Fibroblast of lung (primary cell): ENCODE measurements at regions not wholly inside any gene's neighbourhood (a gene's known extent, or its start where the extent isn't known, plus 50 kb on each side); places are given as distances from the start of the nearest gene placed in this dataset.
A peak's percentile ranks its signal among the peaks of the same experiment; 100 is the strongest.

Experiments used
- DNase-seq, 2 donors: peaks; one replicate each; pipeline versions ENCODE4 v3.0.0 to v3.0.0-alpha.2; 2010; ENCODE audit warnings: low read depth in 2 of 2
- H2AFZ ChIP-seq: 2 replicates; pipeline ENCODE4 v1.5.1; 2012; ENCODE audit warnings: low read length, control low read depth, inconsistent platforms
- H3K27ac ChIP-seq: 2 replicates; pipeline ENCODE4 v1.5.1; 2011; ENCODE audit warnings: low read length, control low read depth; ENCODE audit not compliant: insufficient read depth
- H3K27me3 ChIP-seq: 2 replicates; pipeline ENCODE4 v1.5.1; 2011; ENCODE audit warnings: mild to moderate bottlenecking, low read length; ENCODE audit not compliant: control insufficient read depth, insufficient read depth
- H3K36me3 ChIP-seq: 2 replicates; pipeline ENCODE4 v1.5.1; 2011; ENCODE audit warnings: low read length; ENCODE audit not compliant: control insufficient read depth, insufficient read depth
- H3K4me1 ChIP-seq: 2 replicates; pipeline ENCODE4 v1.5.1; 2011; ENCODE audit warnings: low read length; ENCODE audit not compliant: control insufficient read depth, insufficient read depth; ENCODE audit errors: extremely low read depth
- H3K4me2 ChIP-seq: 2 replicates; pipeline ENCODE4 v1.5.1; 2011; ENCODE audit warnings: low read length, control low read depth; ENCODE audit not compliant: insufficient read depth; ENCODE audit errors: extremely low read depth
- H3K4me3 ChIP-seq, 4 experiments: fragments of 200-600 bp in 1 of 4; sonication (generic) in 1 of 4; replicated peaks in 1 of 4; 2 replicates each; pipeline ENCODE4 v1.5.1; 2011 to 2016; ENCODE audit warnings: low read length in 4 of 4, low read depth in 3 of 4, mild to moderate bottlenecking in 3 of 4, control low read depth in 2 of 4, inconsistent platforms in 1 of 4, mixed read lengths in 1 of 4; ENCODE audit not compliant: insufficient read depth in 1 of 4; ENCODE audit errors: control extremely low read depth in 1 of 4
- H3K79me2 ChIP-seq: 2 replicates; pipeline ENCODE4 v1.5.1; 2012; ENCODE audit warnings: mild to moderate bottlenecking, low read length, inconsistent platforms; ENCODE audit not compliant: control insufficient read depth, insufficient read depth
- H3K9ac ChIP-seq: 2 replicates; pipeline ENCODE4 v1.5.1; 2011; ENCODE audit warnings: mild to moderate bottlenecking, low read length, control low read depth; ENCODE audit not compliant: insufficient read depth
- H3K9me3 ChIP-seq: 2 replicates; pipeline ENCODE4 v1.5.1; 2012; ENCODE audit warnings: low read depth, low read length; ENCODE audit not compliant: control insufficient read depth, insufficient read depth
- H4K20me1 ChIP-seq: 2 replicates; pipeline ENCODE4 v1.5.1; 2011; ENCODE audit warnings: low read length; ENCODE audit not compliant: control insufficient read depth, insufficient read depth; ENCODE audit errors: extremely low read depth
- CTCF ChIP-seq, 2 donors: IDR thresholded peaks in 1 of 2; conservative IDR thresholded peaks in 1 of 2; 1 replicate in 1 of 2; 2 replicates in 1 of 2; pipeline ENCODE4 v1.5.1; 2011 to 2012; ENCODE audit warnings: low read length in 2 of 2, control low read depth in 1 of 2, inconsistent platforms in 1 of 2, low read depth in 1 of 2, mild to moderate bottlenecking in 1 of 2
- EZH2 ChIP-seq: IDR thresholded peaks from 2 replicates; pipeline ENCODE4 v1.5.1; 2012; ENCODE audit warnings: low read length, control low read depth, mild to moderate bottlenecking; ENCODE audit errors: missing control alignments

DNA sequence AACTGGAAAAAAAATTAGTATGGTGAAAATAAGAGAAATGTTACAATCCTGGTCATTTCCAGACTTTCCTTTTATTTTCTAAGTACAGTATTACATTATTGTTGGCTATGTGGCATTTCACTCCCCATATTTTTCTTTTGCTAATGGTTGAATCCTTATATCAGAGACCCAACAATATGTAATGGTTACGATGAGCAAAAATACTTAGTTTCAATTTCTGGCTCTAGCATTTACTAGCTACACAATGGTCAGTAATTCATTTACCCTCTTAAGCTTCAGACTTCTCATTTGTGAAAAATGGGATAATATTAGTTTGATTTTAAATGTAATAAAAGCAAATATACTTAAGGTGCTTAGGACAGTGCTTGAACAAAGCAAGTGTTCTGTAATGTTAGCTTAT, 942.9 kb upstream of the PABPC4L start:
- Histone ChIP-seq H3K9me3 (no peaks in the 10 kb centered on the region), H3K36me3 (no peaks in the 10 kb centered on the region), H3K4me3 (no peak overlapping the region), H4K20me1 (no peaks in the 10 kb centered on the region), H3K79me2 (no peaks in the 10 kb centered on the region), H3K4me1 (no peaks in the 10 kb centered on the region), H3K4me2 (peak overlapping the region; percentile 54), H2AFZ (peak overlapping the region; percentile 27), H3K27ac (no peak overlapping the region), H3K9ac (no peak overlapping the region), H3K27me3 (no peaks in the 10 kb centered on the region)
- TF ChIP-seq EZH2, result no peak
- no peak for TF ChIP-seq CTCF (conservative IDR thresholded peaks at IDR 0.05 in 1 of 2, IDR thresholded peaks at IDR 0.05 in 1 of 2; ENCODE audit: low read depth in 1 of 2, low read length in 2 of 2)
- no peak for DNase-seq

GRCh38 chr4:135124196-135124595, 922.6 kb upstream of the PABPC4L start:
- Histone ChIP-seq H3K27me3 (no peaks in the 10 kb centered on the region), H3K36me3 (no peaks in the 10 kb centered on the region), H2AFZ (no peak overlapping the region), H3K27ac (no peak overlapping the region), H3K9ac (no peak overlapping the region), H3K9me3 (no peaks in the 10 kb centered on the region), H4K20me1 (no peaks in the 10 kb centered on the region), H3K4me1 (no peaks in the 10 kb centered on the region), H3K4me2 (no peak overlapping the region), H3K4me3 (no peak overlapping the region), H3K79me2 (no peaks in the 10 kb centered on the region)
- TF ChIP-seq CTCF (conservative IDR thresholded peaks at IDR 0.05 in 1 of 2, IDR thresholded peaks at IDR 0.05 in 1 of 2; ENCODE audit: low read depth in 1 of 2, low read length in 2 of 2), result no peak
- no peak for TF ChIP-seq EZH2
- DNase-seq, result no peak

DNA sequence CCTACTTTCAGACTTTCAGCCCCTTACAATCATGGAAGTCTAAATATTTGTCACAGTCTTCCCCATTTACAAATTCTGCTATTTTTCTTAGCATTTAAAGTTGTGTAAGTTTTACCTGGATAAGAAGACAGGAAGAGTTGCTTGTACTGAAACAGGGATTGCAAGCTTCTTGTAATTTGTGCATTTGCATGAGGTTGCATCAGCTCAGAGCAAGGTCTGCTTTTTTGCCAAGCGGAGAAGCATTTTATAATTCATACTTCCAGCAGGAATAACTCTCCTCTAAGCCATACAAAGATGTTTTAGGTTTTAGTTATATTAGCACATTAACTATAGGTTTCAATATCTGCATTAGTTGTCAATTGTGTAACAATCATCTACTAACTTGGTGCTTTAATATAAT, 922.0 kb upstream of the PABPC4L start:
- H3K36me3 ChIP-seq, result no peaks in the 10 kb centered on the region
- no peak overlapping the region for H3K4me3 ChIP-seq
- H4K20me1 ChIP-seq, result no peaks in the 10 kb centered on the region
- H3K9ac ChIP-seq, result no peak overlapping the region
- no peaks in the 10 kb centered on the region for H3K27me3 ChIP-seq
- H3K4me2 ChIP-seq, result no peak overlapping the region
- H3K4me1 ChIP-seq, result no peaks in the 10 kb centered on the region
- no peak overlapping the region for H3K27ac ChIP-seq
- no peaks in the 10 kb centered on the region for H3K79me2 ChIP-seq
- DNase-seq, result peak in 1 of 2 donors; percentile 54
- no peaks in the 10 kb centered on the region for H3K9me3 ChIP-seq
- TF ChIP-seq CTCF (conservative IDR thresholded peaks at IDR 0.05 in 1 of 2, IDR thresholded peaks at IDR 0.05 in 1 of 2; ENCODE audit: low read depth in 1 of 2, low read length in 2 of 2) (no peak), EZH2 (no peak)
- no peak overlapping the region for H2AFZ ChIP-seq
